Fibroblast of villous mesenchyme (primary cell): ENCODE measurements at regions not wholly inside any gene's neighbourhood (a gene's known extent, or its start where the extent isn't known, plus 50 kb on each side); places are given as distances from the start of the nearest gene placed in this dataset.
A peak's percentile ranks its signal among the peaks of the same experiment; 100 is the strongest.
"Not testable (repeated sequence)": the region's sequence is repeated elsewhere in the genome, so short reads cannot be mapped to it uniquely, and the experiment has no call there.

Experiments
- DNase-seq: peaks from one replicate; pipeline ENCODE4 v3.0.0-alpha.2; 2010; ENCODE audit warnings: low read depth
- H3K4me3 ChIP-seq: 2 replicates; pipeline ENCODE4 v1.5.1; 2011; ENCODE audit warnings: low read depth, mild to moderate bottlenecking, low read length
- CTCF ChIP-seq: IDR thresholded peaks from 2 replicates; pipeline ENCODE4 v1.5.1; 2012; ENCODE audit warnings: low read depth, mild to moderate bottlenecking, low read length; ENCODE audit not compliant: insufficient read depth

DNA sequence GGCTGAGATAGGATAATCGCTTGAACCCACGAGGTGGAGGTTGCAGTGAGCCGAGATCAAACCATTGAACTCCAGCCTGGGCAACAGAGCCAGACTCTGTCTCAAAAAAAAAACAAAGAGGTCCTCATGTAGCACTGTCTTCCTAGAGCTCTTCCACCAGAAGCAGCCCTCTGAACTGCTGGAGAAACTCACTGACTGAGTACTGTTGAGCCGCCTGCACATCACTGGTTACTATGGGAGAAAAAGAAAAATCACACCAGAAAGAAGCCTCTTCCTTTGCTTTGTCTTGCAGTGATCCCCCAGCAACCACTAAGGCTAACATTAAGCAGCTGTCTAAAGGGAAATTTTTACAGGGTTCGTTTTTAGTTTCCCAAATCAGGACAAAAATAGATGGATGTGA lies 112.9 kb upstream of the LYPLAL1 start:
- no peak for TF ChIP-seq CTCF
- no peak overlapping the region for H3K4me3 ChIP-seq
- no peak for DNase-seq

GRCh38 chr1:219062161-219062560 lies 111.5 kb upstream of the LYPLAL1 start:
- DNase-seq = no peak
- no peak for TF ChIP-seq CTCF

GRCh38 chr1:219066098-219066497 lies 107.6 kb upstream of the LYPLAL1 start:
- no peak overlapping the region for H3K4me3 ChIP-seq
- TF ChIP-seq CTCF = no peak
- no peak for DNase-seq

More at GRCh38 chr1:219062161-219062560, 111.5 kb upstream of the LYPLAL1 start:
- H3K4me3 ChIP-seq = no peak overlapping the region

DNA sequence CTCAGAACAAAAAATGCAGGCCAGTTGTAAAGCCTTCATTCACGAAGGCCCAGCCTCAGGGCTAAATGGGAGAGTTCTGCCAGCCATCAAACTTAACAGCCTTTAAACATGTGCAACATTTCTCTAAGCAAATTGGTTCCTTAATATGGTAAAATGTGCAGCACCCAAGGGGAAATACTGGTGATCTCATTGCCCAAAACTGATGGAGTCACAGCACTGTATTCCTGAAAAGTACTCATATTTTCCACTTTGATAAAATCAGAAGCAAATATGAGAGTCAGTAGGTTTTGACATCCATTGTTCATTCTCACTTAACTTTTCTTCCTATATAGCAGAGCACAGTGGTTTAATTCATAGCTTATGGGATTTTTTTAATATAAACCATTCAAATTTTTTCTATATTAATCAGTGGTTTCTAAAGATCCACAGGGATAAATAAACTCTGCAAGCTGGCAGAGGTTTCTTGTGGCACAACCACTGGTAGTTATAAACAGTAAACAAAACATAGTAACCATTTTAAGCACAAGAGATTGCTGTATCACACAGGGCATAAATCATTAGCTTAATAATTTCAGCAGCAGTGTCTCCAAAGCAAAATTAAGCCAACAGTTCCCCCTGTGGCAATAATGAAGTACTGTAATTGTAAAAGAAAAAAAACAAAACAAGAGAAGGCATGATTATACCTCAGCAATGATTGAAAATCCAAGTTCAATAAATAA lies 106.9 kb upstream of the LYPLAL1 start:
- H3K4me3 ChIP-seq = no peak overlapping the region
- peak; percentile 81 for DNase-seq
- TF ChIP-seq CTCF = peak; percentile 65

GRCh38 chr1:219067350-219067712 lies 106.3 kb upstream of the LYPLAL1 start:
- no peak overlapping the region for H3K4me3 ChIP-seq
- no peak for DNase-seq
- TF ChIP-seq CTCF = no peak

- not testable (repeated sequence) for H3K4me3 ChIP-seq, DNase-seq
Observed at GRCh38 chr1:219070395-219070794, 103.3 kb upstream of the LYPLAL1 start.

- DNase-seq = no peak
- no peak for TF ChIP-seq CTCF
- no peak overlapping the region for H3K4me3 ChIP-seq
Observed at GRCh38 chr1:219071209-219071608, 102.5 kb upstream of the LYPLAL1 start.
